HL-60/S4 (cell line): ENCODE measurements at regions not wholly inside any gene's neighbourhood (a gene's known extent, or its start where the extent isn't known, plus 50 kb on each side); places are given as distances from the start of the nearest gene placed in this dataset.
"Not testable (repeated sequence)": the region's sequence is repeated elsewhere in the genome, so short reads cannot be mapped to it uniquely, and the experiment has no call there.

Experiments used
- in situ Hi-C: fragments of 300-500 bp; cut with MboI; formaldehyde crosslinking; loops from 2 replicates; pipeline ENCODE4 v1.14.3; 2022; ENCODE audit warnings: low sequenced_read_pairs

DNA sequence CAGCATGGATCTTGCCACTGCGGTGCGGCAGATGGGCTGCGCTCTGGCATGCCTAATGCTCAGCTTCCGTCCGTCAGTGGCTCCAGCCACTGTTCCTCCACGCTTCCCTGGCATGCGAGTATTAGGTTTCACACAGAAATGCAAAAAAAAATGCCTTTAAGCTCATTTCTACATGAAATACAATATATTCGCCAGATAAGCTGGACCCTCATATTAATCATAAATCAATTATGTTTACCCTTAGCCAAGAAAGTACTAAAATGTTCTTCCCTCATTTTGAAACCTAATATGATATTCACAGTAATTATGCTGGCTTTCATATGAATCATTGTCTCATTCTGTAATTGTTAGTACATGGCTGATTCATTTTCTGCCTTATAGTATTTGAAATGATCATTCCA lies 115.5 kb upstream of the FAM241A start:
- in situ Hi-C loops: no loop called here

DNA sequence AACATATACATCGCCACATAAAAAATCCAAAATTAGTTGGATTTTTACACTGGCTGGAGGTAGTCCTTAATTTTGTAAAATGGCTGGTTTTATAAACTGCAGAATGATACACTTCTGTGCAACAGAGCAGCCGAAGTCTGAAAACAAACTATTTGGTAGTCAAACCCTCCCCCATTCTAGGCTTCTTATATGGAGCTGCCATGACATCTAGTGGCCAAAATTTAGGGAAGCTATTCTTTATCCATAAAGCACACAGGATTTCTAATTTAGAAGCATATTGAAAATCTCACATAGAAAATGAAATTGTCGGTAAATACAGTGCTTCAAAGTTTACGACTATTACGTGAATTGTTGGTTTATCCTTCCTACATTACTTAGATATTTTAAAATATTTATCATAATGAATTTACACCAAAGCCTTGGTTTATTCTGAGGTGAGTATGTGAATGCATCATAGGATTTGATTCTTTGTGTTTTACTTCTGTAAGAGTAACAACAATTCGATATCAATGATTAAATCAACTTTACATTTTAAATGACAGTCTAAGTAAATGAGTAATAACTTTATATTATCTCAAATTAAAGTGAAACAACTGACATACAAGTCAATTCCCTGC lies 113.4 kb upstream of the FAM241A start:
- in situ Hi-C loops: no loop called here

DNA sequence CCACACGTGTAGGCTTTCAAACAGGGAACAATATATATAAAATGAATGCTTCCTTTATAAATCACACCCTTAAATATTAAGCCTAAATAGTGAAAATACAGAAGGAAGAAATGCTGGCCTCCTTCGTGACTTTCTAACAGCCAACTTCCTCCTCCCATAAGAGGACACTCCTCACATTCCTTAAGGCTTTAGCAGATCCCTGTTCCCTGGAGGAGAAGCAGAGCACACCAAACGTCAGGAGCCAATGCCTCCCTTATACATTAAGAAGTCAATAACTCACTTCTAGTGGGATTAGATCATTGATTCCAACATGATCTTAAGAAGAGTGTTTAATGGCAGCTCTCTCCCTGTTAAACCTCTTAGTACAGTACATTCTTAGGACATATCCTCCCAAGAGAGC lies 108.4 kb upstream of the FAM241A start:
- in situ Hi-C loops: no loop called here

DNA sequence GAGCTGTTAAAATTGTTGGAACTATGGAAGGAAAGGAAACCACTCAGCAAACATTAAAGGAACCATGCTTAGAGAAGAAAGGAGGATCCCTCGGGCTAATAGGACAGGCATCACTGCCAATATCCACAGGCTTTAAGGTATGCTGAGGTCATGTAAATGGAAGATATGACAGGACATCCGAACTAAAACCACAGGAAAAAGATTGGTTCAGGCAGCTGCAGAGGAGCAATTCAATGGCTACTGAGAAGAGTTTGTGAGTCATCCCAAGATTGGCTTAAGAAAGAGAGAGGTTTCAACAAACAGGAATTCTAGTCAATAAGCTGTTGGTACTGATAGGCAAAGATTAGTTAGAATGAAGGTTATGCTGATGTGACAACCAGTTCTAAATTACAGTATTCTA lies 106.4 kb upstream of the FAM241A start:
- in situ Hi-C loops: no loop called here

DNA sequence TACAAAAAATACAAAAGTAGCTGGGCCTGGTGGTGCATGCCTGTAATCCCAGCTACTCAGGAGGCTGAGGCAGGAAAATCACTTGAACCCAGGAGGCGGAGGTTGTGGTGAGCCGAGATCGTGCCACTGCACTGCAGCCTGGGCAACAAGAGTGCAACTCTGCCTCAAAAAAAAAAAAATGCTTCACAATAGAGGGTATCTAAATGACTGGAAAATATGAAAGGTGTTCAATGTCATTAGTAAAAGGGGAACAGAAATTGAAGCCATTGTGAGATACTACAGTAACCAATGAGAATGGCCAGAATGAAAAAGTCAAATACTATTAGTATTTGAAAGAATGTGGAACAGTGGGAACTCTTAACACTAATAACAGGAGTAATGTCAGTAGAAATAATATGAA lies 96.1 kb upstream of the FAM241A start:
- in situ Hi-C loops: not testable (repeated sequence)

DNA sequence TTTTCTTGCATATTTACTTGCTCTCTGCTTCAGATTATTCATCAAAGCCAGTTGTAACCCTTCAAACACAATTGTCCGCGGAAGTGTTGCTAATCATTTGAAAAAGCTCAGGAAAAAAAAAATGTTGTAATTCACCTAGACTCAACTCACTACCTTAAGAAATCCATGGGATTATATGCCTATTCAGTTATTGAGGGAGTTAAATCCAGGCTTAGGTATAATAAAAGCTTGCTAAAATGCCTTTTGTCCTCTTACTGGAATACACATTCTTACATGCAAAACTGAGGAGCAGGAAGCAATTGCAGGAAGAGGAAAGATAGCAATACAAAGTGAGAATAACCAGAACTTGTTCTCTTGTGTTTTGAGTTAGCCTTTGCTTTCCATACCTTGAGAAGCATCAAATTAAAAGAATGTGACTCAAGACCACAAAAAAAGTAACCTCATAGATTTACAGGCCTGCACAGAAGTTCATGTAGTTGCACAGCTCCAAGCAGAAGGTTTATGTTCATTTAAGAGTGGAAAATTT lies 91.4 kb upstream of the FAM241A start:
- in situ Hi-C loops: no loop called here

DNA sequence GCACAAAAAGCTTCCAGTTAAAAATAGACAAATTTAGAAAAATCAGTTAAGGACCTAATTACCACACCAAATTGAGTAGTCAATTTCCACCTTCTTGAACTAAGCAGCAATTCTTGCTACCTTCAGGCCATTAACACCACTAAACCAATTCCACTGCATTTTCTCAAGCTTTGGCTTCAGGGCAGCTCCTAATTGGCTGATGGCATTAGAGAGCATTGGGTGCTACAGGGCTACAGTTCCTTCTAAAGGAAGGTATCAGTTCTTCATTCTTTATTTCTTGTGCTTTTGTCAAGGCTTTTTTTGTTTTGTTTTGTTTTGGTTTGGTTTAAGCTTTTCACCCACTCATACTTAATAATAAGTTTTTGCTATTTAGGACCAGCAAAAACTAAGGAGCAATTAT lies 90.2 kb upstream of the FAM241A start:
- in situ Hi-C loops: no loop called here

DNA sequence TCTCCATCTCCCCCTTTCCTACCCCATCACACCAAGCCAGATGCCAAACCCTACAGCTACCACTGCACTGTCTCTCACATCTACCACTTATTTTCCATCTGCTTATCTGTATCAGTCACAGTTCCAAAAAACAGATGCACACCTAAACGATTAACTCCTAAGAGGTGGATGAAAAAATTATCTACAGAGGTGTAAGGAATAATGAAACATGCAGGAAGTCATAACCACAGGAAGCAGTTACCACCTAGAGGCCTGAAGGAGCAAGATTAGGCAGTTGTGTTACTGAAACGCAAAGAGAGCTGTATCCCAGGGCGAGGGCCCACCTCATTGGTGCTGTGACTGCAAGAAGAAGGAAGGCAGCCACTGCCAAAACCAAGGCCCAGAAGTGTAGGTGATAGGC lies 87.8 kb upstream of the FAM241A start:
- in situ Hi-C loops: no loop called here

DNA sequence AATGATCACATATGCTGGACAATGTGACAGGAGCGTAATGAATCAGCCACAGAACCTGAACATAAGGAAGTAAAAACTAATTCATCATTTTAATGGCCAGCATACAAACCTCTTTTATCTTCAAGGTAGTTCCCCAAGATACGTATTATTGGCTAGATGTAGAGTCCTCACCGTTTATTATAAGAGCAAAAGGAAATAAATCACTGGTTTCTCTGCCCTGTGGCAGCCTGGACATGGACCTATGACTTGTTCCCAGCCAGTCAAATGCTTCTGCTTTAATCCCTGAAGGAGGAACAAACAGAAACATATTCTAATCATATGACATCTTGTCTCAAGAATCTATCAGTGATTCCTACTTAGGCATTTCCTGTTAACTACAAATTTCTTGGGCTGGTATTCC lies 86.8 kb upstream of the FAM241A start:
- in situ Hi-C loops: no loop called here

DNA sequence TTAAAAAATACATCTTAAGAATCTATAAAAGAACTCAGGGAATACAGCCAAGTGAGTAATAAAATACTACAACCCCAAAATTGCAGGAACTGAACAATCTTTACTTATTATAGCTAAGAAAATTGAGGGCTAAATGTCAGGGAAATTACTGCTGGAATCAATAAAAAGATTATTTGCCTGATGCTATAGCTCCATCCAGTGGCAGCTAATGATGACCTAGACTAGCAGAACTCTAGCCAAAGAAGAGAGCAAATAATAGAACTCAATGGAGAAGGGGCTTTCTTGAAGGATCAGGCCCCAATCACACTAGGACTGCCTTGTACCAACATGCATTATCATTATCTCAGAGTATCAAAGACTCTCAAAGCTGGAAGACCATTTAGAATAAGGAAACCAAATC lies 85.0 kb upstream of the FAM241A start:
- in situ Hi-C loops: no loop called here

DNA sequence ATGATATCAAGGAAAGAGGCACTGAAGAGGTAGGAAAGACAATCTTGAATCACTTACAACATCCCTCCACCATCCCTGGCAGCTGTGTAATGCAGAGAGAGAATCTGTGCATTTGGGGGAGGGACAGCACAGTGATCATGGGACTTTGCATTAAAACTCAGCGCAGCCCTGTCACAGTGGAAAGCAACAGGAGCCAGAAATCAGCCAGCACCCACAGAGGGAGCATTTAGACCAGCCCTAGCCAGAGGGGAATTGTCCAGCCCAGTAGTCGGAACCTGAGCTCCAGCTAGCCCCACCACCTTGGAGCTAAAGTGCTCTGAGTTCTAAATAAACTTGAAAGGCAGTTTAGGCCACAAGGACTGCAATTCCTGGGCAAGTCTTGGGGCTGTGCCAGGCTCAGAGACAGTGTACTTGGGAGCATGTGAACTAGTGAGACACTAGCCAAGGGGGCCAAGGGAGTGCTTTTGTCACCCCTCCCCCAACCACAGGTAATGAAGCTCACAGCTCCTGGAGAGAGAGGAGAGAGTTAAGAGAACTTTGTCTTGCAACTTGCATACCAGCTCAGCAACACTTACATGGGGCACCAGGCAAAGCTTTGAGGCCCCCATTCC lies 83.9 kb upstream of the FAM241A start:
- in situ Hi-C loops: no loop called here

DNA sequence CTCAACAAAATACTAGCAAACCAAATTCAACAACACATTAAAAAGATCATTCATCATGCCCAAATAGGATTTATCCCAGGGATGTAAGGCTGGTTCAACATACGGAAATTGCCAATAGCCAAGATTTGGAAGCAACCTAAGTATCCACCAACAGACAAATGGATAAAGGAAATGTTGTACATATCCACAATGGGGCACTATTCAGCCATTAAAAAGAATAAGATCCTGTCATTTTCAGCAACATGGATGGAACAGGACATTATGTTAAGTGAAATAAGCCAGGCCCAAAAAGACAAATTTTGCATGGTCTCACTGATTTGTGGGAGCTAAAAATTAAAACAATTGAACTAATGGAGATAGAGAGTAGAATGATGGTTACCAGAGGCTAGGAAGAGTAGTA lies 82.0 kb upstream of the FAM241A start:
- in situ Hi-C loops: no loop called here

DNA sequence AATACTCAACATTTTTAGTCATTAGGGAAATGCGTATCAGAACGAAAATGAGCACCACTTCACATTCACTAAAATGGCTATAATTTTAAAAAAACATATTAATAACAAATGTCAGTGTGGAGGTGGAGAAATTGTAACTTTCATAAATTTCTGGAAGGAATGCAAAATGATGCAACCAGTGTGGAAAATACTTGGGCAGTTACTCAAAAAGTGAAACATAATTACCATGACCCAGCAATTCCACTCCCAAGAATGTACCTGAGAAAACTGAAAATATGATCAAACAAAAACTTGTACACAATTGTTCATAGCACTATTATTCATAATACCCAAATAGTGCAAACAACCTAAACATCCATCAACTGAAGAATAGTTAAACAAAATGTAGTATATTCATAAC lies 76.1 kb upstream of the FAM241A start:
- in situ Hi-C loops: no loop called here

DNA sequence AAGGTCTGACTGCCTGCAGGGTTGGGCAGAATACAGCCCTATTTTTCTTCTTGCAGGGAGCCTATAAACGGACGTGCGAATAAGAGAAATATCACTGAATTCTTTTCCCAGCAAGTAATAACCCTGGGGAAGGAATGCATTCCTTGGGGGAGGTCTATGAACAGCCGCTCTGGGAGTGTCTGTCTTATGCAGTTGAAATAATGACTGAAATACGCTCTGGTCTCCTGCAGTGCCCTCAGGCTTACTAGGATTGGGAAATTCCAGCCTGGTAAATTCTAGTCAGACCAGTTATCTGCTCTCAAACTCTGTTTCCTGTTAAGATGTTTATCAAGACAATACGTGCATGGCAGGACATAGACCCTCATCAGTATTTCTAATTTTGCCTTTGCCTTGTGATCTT lies 72.1 kb upstream of the FAM241A start:
- in situ Hi-C loops: no loop called here

DNA sequence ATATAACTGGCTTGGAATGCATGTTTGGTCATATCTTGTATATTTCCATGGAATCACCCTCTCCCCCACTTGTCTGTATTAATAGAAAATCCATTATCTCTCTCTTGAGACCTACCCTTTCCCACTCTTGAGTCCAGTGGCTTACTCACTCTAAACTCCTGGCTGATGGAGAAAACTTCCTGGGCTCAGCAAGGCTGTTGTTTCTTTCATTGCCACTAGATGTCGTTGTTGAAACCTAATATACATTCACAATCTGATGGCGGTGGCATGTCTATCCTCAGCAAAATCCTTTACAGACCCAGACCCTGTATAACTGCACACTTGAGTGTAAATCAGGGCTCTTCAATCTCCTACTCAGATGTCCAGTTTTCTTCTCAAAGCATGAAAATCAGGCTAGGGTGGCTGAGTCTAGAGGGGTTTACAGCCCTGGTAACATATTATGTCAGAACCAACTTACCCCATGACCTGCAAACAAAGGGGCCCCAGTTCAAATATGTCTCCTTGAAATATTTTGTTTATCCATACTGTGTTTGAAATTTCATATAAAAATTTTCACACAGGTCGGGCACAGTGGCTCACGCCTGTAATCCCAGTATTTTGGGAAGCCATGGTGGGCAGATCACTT lies 70.0 kb upstream of the FAM241A start:
- in situ Hi-C loops: loop anchor here (25.0 kb wide), 1 partner anchor 537 kb away; no protein-coding TSS in a partner anchor

DNA sequence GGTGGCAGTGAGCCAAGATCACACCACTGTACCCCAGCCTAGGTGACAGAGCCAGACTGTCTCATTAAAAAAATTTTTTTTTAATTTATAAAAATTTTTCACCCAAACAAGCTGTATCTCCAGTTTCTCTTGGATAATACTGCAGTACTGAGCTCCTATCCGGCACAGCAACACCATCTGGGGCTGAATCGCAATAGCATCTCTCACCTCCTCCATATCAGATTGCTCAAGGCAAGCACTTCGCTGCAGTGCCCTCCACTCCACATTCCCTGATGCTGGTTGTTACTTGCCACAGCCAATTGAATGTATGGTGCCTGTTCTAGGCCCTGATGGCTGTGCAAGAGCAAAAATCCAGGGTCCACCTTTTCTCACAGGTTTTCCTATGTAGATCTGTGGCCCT lies 69.3 kb upstream of the FAM241A start:
- in situ Hi-C loops: loop anchor here (25.0 kb wide), 1 partner anchor 536 kb away; no protein-coding TSS in a partner anchor

DNA sequence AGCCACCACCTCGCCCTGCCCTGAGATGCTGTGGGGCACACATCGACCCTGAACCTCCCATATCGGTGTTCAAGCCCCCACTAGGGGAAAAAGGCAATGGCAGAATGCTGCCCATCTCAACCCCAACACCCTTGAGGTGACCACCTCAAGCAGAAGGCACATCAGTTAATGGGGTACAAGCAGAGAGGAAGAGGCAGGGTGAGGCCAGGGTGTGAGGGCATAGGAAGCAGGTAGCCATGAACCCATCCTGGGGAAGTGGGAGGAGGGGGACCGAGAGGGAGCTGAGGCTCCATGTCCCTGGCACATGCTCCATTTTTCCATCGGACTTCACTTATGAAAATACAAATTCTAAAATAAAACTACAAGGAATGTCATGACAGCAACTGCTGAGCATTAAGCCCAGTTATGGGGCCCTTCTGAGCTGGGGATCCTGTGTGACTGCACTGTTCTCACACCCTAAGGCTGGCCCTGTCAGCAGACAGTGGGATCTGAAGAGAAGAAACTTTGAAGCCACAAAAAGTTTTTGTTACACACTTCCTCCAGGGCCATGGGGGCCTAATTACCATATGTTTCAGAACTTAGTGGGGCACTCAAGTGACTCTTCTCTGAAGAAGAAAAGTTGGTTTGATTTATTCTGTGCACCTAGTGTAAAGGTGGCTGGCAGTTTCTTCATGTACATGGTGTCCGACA lies 68.2 kb upstream of the FAM241A start:
- in situ Hi-C loops: loop anchor here (25.0 kb wide), 1 partner anchor 535 kb away; no protein-coding TSS in a partner anchor

DNA sequence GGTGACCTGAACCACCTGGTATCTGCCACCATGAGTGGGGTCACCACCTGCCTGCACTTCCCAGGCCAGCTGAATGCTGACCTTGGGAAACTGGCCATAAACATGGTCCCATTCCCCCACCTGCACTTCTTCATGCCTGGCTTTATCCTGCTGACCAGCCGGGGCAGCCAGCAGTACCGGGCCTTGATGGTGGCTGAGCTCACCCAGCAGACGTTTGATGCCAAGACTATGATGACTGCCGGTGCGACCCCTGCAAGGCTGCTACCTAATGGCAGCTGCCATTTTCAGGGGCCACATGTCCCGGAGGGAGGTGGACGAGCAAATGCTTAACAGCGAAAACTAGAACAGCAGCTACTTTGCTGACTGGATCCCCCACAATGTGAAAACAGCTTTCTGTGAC lies 67.5 kb upstream of the FAM241A start:
- in situ Hi-C loops: loop anchor here (25.0 kb wide), 1 partner anchor 535 kb away; no protein-coding TSS in a partner anchor

DNA sequence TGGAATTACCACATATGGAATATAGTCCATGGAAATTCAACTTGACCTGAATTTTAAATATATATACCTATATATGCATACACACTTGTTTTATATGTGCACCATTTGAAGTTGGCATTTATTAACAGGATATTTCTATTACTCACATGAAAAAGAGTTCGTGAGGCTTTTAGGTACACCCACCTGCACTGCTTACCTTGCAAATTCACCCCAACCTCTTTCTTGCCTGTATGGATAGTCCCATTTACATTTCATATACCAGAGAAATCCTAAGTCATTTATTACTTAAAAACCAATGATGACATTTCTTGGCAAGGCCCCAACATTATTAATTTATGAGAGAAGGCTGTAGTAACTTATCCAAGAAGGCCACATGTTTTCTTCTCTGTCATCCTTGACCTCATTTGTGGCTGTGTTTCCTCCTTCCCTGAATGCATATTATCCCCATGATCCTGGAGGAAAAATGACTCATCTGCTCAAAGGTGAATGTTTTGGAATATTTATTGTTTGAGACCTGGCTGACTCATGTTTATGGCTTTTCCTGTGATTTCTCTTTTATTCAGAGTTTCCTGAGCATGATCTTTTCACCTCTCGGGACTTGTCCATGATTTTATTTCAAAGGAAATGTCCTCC lies 62.2 kb upstream of the FAM241A start:
- in situ Hi-C loops: loop anchor here (25.0 kb wide), 1 partner anchor 529 kb away; no protein-coding TSS in a partner anchor

DNA sequence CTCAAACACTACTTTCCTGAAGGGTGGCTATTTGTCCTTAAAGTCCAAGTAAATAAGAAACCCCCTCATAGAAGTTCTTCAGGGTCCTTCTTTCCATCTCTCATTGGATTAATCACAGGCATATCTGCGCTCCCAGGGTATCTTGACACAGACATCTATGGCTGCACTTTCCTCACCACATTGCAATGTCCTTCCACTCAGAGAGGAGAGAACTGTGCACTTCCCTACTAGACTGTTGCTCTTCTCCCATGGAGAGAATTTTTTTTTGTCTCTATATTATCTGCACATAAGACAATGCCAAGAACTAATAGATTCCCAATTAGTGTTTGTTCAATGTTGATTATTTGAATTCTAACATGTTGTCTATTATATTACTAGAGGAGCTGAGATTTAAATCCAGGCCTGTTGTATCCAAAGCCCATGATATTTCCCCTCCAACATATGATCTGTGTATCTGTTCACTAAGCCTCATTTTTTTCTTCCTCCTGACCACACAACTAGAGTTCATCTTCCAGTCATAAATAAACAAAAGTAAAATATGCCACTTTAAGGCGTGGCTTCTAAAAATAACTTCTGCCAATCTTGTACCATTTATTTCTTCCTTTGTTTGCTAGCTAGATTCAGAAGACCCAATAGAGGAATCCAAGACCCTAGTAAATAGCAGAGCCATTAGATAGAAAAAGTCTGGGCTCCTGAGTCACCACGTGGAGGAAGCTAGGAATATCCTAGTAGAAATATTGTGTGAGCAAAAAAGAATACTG lies 61.5 kb upstream of the FAM241A start:
- in situ Hi-C loops: loop anchor here (25.0 kb wide), 1 partner anchor 529 kb away; no protein-coding TSS in a partner anchor
